NCI-H82 treated with DMSO at 0.1 percent for 48 hours (cell line): ENCODE measurements at regions not wholly inside any gene's neighbourhood (a gene's known extent, or its start where the extent isn't known, plus 50 kb on each side); places are given as distances from the start of the nearest gene placed in this dataset.
"Not testable (repeated sequence)": the region's sequence is repeated elsewhere in the genome, so short reads cannot be mapped to it uniquely, and the experiment has no call there.

ENCODE experiments used
- DNase-seq: peaks from one replicate; lab custom pipeline; 2025; ENCODE audit not compliant: unreplicated experiment; lab: John Stamatoyannopoulos, UW

DNA sequence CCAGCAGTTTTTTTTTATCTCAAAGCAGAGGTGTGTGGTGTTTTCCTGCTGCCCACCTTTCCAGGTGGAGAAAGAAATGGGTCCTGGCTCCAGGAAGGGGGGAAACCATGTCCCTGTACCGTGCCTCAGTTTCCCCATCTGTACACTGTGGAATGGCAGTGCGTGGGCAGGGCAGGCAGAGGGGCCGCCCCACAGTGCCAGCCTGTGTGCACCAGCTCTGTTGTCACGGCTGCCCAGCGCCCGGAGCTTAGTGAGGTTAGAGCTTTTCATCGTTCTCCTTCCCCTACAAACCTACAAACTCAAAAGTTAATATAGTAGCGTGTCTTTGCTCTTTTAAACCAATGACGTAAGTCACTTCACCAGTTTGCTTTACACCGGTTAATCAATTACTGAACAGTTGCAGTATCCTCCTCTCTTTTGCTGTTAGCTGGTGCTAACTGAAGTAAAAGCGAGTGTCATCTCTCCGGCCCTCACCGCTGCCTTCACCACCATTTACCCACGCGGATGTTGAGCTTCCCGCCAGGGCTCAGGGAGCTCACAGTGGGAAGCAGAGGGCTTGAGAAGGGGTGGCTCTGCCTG is 114.8 kb upstream of the ADRA2C start:
- no peak for DNase-seq

DNA sequence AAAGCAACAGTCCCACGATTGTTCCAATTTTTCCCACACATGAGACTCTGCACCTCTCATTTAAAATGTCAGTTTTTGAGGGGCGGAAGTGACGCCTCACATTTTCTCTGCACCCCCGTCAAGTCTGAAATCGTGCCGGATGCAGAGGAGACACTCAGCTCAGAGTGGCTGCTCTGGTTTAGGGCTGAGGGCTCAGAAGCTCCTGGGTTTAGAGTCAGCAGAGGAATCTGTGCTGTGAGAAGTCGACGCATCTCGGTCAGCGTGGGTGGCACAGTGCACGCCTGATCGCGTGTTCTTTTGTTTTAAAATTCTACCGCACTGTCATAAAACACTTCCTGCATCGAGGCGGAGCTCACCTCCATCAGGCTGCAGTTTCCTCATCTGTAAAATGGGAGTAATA is 116.7 kb upstream of the ADRA2C start:
- DNase-seq: no peak

GRCh38 chr4:3648731-3649130 is 116.5 kb upstream of the LRPAP1 start:
- DNase-seq: no peak

- DNase-seq: no peak
Measured at GRCh38 chr4:3648195-3648594, 116.0 kb upstream of the LRPAP1 start.

- DNase-seq: no peak
Measured at GRCh38 chr4:3647421-3647820, 115.2 kb upstream of the LRPAP1 start.

DNA sequence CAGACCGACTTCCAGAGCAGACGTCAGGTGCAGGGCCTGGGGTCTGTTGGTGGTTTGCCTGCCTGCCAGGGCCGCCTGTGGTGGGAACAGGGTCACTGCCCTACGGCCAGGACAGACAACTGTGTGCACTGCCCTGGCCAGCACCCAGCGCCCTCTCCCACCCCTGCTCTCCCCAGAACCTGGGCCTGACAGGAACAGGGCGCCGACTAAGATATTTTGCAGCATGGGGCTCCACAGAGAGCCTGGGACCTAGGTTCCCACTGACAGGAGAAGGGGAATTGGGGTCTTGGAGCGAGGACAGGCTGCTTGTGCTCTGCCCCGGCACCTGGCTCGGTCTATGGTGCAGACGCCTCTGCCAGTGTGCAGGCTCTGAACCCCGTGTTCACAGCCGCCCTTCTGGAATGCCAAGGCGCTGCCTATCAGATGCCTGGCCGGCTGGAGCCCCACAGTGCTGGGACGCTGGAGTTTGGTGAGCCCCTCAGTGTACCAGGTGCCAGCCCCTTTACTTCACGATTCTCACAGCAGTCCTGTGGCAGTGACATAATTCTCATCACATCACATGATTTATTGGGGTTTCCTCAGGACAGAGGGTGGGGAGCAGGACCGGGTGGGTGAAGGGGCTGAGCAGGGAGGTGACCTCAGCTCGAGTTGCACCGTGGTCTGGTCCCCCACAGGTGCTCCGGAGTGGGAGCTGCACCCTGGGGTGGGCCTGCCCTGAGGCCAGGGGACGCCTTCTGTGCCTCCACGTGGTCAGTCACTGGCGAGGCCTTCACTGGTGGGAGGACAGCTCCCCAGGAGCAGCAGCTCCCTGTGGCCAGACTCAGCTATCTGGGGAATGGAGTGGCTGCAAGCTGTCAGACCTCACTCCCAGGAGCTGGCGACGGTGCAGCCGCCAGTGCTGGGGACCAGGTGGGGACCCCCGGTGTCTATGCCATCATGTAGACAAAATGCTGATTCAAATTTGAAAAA is 113.8 kb upstream of the LRPAP1 start:
- DNase-seq: no peak

- no peak for DNase-seq
Measured at GRCh38 chr4:3644849-3645627, 112.8 kb upstream of the LRPAP1 start.

DNA sequence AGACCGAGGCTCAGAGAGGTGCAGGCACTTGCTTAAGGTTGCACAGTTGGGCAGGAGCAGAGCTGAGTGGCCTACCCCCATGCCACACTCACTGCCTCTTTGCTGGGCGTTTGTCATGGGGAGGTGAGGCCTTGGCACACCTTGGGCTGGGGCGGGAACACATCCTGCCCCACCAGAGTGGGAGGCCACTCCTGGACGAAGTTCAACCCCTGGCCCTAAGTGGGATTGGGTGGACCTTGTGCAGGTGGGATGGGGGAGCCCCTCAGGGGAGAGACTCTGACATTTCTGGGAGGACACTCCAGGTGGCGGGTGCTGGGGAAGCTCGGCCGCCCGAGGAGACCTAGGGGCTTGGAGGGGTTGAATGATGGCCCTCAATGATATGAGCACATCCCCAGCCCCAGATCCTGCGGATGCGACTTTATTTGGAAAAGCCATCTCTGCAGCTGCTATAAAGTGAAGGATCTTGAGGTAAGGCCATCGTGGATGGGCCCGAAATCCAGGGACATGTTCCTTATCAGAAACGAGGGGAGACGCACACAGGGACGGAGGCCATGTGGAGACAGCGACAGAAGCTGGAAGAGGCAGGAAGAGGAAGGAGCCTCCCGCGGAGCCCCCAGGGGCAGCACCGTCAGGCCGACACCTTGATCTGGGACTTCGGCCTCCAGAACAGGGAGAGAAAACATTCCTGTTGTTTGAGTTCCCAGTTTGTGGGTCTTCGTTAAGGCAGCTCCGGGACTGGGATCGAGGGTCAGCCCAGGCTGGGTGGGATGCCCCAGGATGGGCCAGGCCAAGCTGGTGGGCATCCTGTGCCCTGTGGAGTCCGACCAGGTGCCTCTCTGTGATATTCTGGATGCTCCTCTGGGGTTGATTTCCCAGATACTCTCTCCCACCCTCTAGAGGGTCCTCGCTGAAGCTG is 111.6 kb upstream of the LRPAP1 start:
- no peak for DNase-seq

- DNase-seq: no peak
Measured at GRCh38 chr4:3642806-3643517, 110.7 kb upstream of the LRPAP1 start.

- no peak for DNase-seq
Measured at GRCh38 chr4:3642056-3642630, 109.9 kb upstream of the LRPAP1 start.

GRCh38 chr4:3641501-3641900 is 109.3 kb upstream of the LRPAP1 start:
- DNase-seq: no peak

GRCh38 chr4:3640587-3640962 is 108.4 kb upstream of the LRPAP1 start:
- no peak for DNase-seq

- DNase-seq: no peak
Measured at GRCh38 chr4:3639613-3640586, 107.7 kb upstream of the LRPAP1 start.

GRCh38 chr4:3638080-3638795 is 106.0 kb upstream of the LRPAP1 start:
- no peak for DNase-seq

DNA sequence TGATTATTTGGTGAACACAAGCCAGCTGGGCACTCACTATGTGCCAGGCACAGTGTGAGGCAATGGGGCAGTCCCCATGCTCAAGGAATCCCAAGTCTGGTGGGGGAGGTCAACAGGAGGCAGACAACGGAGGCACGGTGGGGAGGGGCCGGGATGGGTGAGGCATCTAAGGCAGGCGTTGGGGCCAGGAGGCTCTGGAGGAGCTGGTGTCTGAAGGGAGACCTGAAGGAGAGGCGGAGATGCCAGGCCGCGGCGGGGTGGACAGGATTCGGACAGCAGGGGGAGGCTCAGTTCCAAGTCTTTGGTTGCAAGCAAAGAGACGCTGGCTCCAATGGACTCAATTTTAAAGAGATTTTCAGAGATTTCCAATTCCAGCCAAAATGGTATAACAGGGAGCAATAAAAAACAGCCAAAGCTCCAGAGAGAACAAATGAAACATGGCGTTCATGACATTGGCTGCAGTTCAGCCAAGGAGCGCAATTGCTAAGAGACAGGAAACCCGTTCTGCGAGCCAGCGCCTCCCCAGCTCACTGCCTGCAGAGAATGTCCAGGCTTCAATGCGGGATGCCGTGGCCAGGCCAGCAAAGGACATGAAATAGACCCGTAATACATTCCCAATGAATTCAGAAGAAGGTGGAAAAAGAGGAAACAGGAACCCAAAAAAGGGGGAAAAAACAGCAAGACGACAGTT is 105.2 kb upstream of the LRPAP1 start:
- no peak for DNase-seq

GRCh38 chr4:3636646-3637320 is 104.6 kb upstream of the LRPAP1 start:
- no peak for DNase-seq

DNA sequence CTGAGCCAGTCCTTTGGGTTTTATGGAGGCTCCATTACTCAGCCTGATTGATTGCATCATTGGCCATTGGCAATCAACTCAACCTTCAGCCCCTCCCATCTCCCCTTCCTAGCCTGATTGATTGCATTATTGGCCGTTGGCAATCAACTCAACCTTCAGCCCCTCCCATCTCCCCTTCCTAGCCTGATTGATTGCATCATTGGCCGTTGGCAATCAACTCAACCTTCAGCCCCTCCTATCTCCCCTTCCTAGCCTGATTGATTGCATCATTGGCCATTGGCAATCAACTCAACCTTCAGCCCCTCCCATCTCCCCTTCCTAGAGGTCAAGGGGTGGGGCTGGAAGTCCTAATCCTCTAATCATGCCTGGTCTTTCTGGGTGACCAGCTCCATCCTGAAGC is 103.8 kb upstream of the LRPAP1 start:
- DNase-seq: not testable (repeated sequence)
